ENCODE measurements at regions not wholly inside any gene's neighbourhood (a gene's known extent, or its start where the extent isn't known, plus 50 kb on each side); places are given as distances from the start of the nearest gene placed in this dataset.

- TF ChIP-seq, protein P1, sequence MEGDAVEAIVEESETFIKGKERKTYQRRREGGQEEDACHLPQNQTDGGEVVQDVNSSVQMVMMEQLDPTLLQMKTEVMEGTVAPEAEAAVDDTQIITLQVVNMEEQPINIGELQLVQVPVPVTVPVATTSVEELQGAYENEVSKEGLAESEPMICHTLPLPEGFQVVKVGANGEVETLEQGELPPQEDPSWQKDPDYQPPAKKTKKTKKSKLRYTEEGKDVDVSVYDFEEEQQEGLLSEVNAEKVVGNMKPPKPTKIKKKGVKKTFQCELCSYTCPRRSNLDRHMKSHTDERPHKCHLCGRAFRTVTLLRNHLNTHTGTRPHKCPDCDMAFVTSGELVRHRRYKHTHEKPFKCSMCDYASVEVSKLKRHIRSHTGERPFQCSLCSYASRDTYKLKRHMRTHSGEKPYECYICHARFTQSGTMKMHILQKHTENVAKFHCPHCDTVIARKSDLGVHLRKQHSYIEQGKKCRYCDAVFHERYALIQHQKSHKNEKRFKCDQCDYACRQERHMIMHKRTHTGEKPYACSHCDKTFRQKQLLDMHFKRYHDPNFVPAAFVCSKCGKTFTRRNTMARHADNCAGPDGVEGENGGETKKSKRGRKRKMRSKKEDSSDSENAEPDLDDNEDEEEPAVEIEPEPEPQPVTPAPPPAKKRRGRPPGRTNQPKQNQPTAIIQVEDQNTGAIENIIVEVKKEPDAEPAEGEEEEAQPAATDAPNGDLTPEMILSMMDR (conservative IDR thresholded peaks at IDR 0.05; ENCODE audit: low read depth, low read length) = peak; percentile 56
- TF ChIP-seq RCOR1 (IDR thresholded peaks at IDR 0.05; ENCODE audit: insufficient replicate concordance, low read length) (no peak), RFX5 (IDR thresholded peaks at IDR 0.05; ENCODE audit: low read depth, low read length) (no peak), POLR2A (IDR thresholded peaks at IDR 0.05; ENCODE audit: low read depth, low read length) (no peak), SMC3 (IDR thresholded peaks at IDR 0.05; ENCODE audit: low read depth, low read length) (peak; percentile 59), FOS (IDR thresholded peaks at IDR 0.05; ENCODE audit: low read depth, low read length) (no peak)
These were observed 603.3 kb downstream of the KIF4B start for GRCh38 chr5:155616779-155617392.
